Right atrium auricular region (tissue), 2 donors: ENCODE measurements at regions not wholly inside any gene's neighbourhood (a gene's known extent, or its start where the extent isn't known, plus 50 kb on each side); places are given as distances from the start of the nearest gene placed in this dataset.
A peak's percentile ranks its signal among the peaks of the same experiment; 100 is the strongest.

Experiments used
- DNase-seq: peaks from one replicate; pipeline ENCODE4 v3.0.0-alpha.2; 2019; ENCODE audit warnings: low spot score
- H3K27ac ChIP-seq, 2 donors: fragments of 200-600 bp; sonication (generic); 1 replicate in 1 of 2; 2 replicates in 1 of 2; pipeline ENCODE4 v1.5.1; 2016 to 2019
- H3K27me3 ChIP-seq, 2 donors: fragments of 200-600 bp; sonication (generic); one replicate each; pipeline versions ENCODE4 v1.5.1 to v1.6.0; 2017 to 2019
- H3K36me3 ChIP-seq: fragments of 200-600 bp; sonication (generic); one replicate; pipeline ENCODE4 v1.5.1; 2016
- H3K4me1 ChIP-seq, 2 donors: fragments of 200-600 bp; sonication (generic); one replicate each; pipeline versions ENCODE4 v1.5.1 to v1.6.0; 2017 to 2019
- H3K4me3 ChIP-seq, 2 donors: fragments of 200-600 bp; sonication (generic); 1 replicate in 1 of 2; 2 replicates in 1 of 2; pipeline ENCODE4 v1.5.1; 2017 to 2019; ENCODE audit warnings: mild to moderate bottlenecking in 1 of 2, moderate library complexity in 1 of 2
- H3K9me3 ChIP-seq, 2 donors: fragments of 200-600 bp; sonication (generic); one replicate each; pipeline ENCODE4 v1.5.1; 2019
- CTCF ChIP-seq, 2 donors: fragments of 200-600 bp; sonication (generic); IDR thresholded peaks; one replicate each; pipeline ENCODE4 v1.5.1; 2019; ENCODE audit warnings: antibody characterized with exemption in 2 of 2

GRCh38 chr5:142246258-142246657 lies 78.6 kb downstream of the SPRY4 start:
- Histone ChIP-seq H3K4me1 (peaks cover 0 to 11% of the 10 kb centered on the region in 2 donors), H3K36me3 (no peaks in the 10 kb centered on the region), H3K4me3 (no peak overlapping the region), H3K27me3 (no peaks in the 10 kb centered on the region), H3K9me3 (peaks cover 0 to 6% of the 10 kb centered on the region in 2 donors), H3K27ac (peak overlapping the region in 1 of 2 donors; percentile 29)
- peak; percentile 65 for DNase-seq
- no peak for TF ChIP-seq CTCF (IDR thresholded peaks at IDR 0.05)

- peaks cover 0 to 6% of the 10 kb centered on the region in 2 donors for H3K9me3 ChIP-seq
- H3K4me1 ChIP-seq: peaks cover 0 to 11% of the 10 kb centered on the region in 2 donors
- no peak for DNase-seq
- TF ChIP-seq CTCF (IDR thresholded peaks at IDR 0.05): no peak
- no peak overlapping the region for H3K4me3 ChIP-seq
- no peaks in the 10 kb centered on the region for H3K36me3 ChIP-seq
- no peaks in the 10 kb centered on the region for H3K27me3 ChIP-seq
- H3K27ac ChIP-seq: peak overlapping the region in 1 of 2 donors; percentile 29
Measured at GRCh38 chr5:142245786-142246185, 79.0 kb downstream of the SPRY4 start.

GRCh38 chr5:142244440-142244839 lies 80.4 kb downstream of the SPRY4 start:
- Histone ChIP-seq H3K27ac (no peak overlapping the region), H3K27me3 (no peaks in the 10 kb centered on the region), H3K9me3 (peaks cover 0 to 6% of the 10 kb centered on the region in 2 donors), H3K4me3 (no peak overlapping the region), H3K36me3 (no peaks in the 10 kb centered on the region), H3K4me1 (peaks cover 0 to 11% of the 10 kb centered on the region in 2 donors)
- DNase-seq: no peak
- no peak for TF ChIP-seq CTCF (IDR thresholded peaks at IDR 0.05)

- no peak for DNase-seq
- no peak for TF ChIP-seq CTCF (IDR thresholded peaks at IDR 0.05)
- no peaks in the 10 kb centered on the region for H3K27me3 ChIP-seq
Measured at GRCh38 chr5:142242272-142242671, 82.5 kb downstream of the SPRY4 start.

GRCh38 chr5:142239394-142240159 lies 85.2 kb downstream of the SPRY4 start:
- peaks cover 0 to 7% of the 10 kb centered on the region in 2 donors for H3K4me1 ChIP-seq
- no peak overlapping the region for H3K4me3 ChIP-seq
- peaks cover 0 to 6% of the 10 kb centered on the region in 2 donors for H3K9me3 ChIP-seq
- no peak for DNase-seq
- no peak overlapping the region for H3K27ac ChIP-seq
- no peaks in the 10 kb centered on the region for H3K36me3 ChIP-seq
- H3K27me3 ChIP-seq: no peaks in the 10 kb centered on the region
- no peak for TF ChIP-seq CTCF (IDR thresholded peaks at IDR 0.05)

More at GRCh38 chr5:142242272-142242671, 82.5 kb downstream of the SPRY4 start:
- H3K9me3 ChIP-seq: peaks cover 0 to 6% of the 10 kb centered on the region in 2 donors
- no peak overlapping the region for H3K27ac ChIP-seq
- H3K36me3 ChIP-seq: no peaks in the 10 kb centered on the region
- no peak overlapping the region for H3K4me3 ChIP-seq
- H3K4me1 ChIP-seq: peaks cover 0 to 11% of the 10 kb centered on the region in 2 donors
